ENCODE measurements at regions not wholly inside any gene's neighbourhood (a gene's known extent, or its start where the extent isn't known, plus 50 kb on each side); places are given as distances from the start of the nearest gene placed in this dataset.

GRCh38 chr4:149145803-149146202 lies 669.8 kb downstream of the IQCM start:
- no peaks in the 10 kb centered on the region for H3K4me1 ChIP-seq (ENCODE audit: low read depth)
- H3K36me3 ChIP-seq (ENCODE audit: low read depth) = no peaks in the 10 kb centered on the region
- intact Hi-C loops (cut with DNase I, micrococcal nuclease) = no loop called here
- H3K4me3 ChIP-seq = no peak overlapping the region
- TF ChIP-seq CTCF (IDR thresholded peaks at IDR 0.05) = no peak
- DNase-seq (no peak), ATAC-seq (no peak)
- H3K9me3 ChIP-seq = no peaks in the 10 kb centered on the region

DNA sequence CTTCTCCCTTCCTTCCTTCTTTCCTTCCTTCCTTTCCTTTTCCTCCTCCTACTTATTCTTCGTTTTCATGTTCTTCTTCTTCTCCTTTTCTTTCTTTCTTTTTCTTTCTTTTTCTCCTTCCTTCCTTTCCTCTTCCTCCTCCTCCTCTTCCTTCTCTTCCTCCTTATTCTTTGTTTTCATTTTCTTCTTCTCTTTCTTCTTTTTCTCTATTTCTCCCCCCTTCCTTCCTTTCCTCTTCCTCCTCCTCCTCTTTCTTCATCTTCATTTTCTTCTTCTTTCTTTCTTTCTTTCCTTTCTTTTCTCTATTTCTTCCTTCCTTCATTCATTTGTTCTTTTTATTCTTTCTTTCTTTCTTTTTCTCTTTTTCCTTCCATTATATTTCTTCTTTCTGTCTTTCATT lies 671.6 kb downstream of the IQCM start:
- no peak for DNase-seq
- intact Hi-C loops (cut with DNase I, micrococcal nuclease) = no loop called here
- no peaks in the 10 kb centered on the region for H3K36me3 ChIP-seq (ENCODE audit: low read depth)
- no peak for TF ChIP-seq CTCF (IDR thresholded peaks at IDR 0.05)
- no peaks in the 10 kb centered on the region for H3K9me3 ChIP-seq
- H3K4me1 ChIP-seq (ENCODE audit: low read depth) = no peaks in the 10 kb centered on the region
- ATAC-seq = no peak
- no peak overlapping the region for H3K4me3 ChIP-seq

- Histone ChIP-seq H3K36me3 (ENCODE audit: low read depth) (no peaks in the 10 kb centered on the region), H3K4me3 (no peak overlapping the region), H3K4me1 (ENCODE audit: low read depth) (no peaks in the 10 kb centered on the region), H3K9me3 (no peaks in the 10 kb centered on the region)
- intact Hi-C loops (cut with DNase I, micrococcal nuclease) = no loop called here
- DNase-seq (no peak), ATAC-seq (no peak)
- TF ChIP-seq CTCF (IDR thresholded peaks at IDR 0.05) = no peak
Observed at GRCh38 chr4:149141391-149141790, 674.3 kb downstream of the IQCM start.

DNA sequence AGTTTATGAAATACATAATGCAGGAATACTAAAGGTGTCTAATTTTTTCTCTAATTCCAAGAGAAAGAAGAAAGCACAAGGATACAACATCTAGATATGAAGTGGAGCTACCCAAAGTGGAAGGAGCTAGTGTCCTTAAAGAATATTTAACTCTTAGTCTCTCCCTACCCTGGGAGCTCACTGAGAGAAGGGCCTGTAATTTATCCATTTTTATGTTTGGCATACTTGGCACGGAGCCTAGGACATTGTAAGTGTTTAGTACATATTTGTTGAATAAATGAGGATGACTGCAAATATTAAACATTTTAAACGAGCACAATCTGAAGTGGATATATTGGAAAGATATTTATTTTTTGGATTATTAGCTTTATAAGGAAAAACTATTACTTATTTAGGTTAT lies 674.8 kb downstream of the IQCM start:
- no peaks in the 10 kb centered on the region for H3K9me3 ChIP-seq
- ATAC-seq (no peak), DNase-seq (peak in 1 of 3 donors; percentile 6)
- H3K4me1 ChIP-seq (ENCODE audit: low read depth) = no peaks in the 10 kb centered on the region
- H3K36me3 ChIP-seq (ENCODE audit: low read depth) = no peaks in the 10 kb centered on the region
- no peak overlapping the region for H3K4me3 ChIP-seq
- no peak for TF ChIP-seq CTCF (IDR thresholded peaks at IDR 0.05)
- intact Hi-C loops (cut with DNase I, micrococcal nuclease) = no loop called here

DNA sequence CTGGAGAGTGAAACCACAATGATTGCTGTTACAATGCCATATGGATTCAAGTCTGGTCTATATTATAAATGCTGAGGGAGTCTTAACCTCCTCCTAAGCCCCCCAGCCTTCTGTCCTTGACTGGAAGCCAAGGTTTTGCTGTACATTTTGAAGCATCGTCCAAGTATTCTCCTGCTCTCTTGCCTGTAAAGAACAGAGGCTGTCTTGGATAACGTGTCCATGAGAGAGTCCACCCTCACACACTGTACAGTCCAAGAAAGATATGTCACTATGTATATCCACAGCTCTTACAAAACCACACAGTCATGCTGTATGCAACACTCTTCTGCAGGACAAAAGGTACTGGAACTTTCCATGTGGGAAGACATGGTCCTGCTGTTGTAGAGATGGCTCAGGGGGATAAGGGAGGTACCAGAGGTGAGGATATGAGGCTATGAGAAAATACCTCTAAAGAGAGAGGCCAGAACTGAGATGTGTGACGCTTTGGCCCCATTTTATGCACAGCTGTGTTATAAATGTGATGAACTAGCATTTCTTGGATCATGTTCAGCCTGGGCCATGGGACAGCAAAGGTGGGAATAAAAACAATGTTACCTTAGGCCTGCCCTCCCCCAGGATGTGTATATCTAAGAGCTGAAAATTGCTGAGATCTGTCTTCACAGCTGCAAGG lies 678.6 kb downstream of the IQCM start:
- H3K4me3 ChIP-seq = no peak overlapping the region
- H3K9me3 ChIP-seq = no peaks in the 10 kb centered on the region
- H3K36me3 ChIP-seq (ENCODE audit: low read depth) = no peaks in the 10 kb centered on the region
- DNase-seq (no peak), ATAC-seq (no peak)
- no peak for TF ChIP-seq CTCF (IDR thresholded peaks at IDR 0.05)
- intact Hi-C loops (cut with DNase I, micrococcal nuclease) = no loop called here
- no peaks in the 10 kb centered on the region for H3K4me1 ChIP-seq (ENCODE audit: low read depth)

DNA sequence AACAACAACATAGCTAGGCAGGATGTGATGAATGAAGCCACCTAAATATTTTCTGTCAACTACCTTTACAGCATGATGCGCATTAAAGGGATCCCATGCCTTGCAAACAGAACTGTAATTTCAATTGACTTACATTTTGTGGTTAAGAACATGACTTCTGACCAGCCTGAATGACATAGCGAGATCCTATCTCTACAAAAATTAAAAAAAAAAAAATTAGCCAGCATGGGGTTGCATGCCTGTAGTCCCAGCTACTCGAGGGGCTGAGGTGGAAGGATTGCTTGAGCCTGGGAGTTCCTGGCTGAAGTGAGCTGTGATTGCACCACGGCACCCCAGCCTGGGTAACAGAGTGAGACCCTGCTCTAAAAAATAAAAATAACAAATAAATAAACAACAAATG lies 680.6 kb downstream of the IQCM start:
- H3K9me3 ChIP-seq = no peaks in the 10 kb centered on the region
- H3K4me1 ChIP-seq (ENCODE audit: low read depth) = no peaks in the 10 kb centered on the region
- no peak for TF ChIP-seq CTCF (IDR thresholded peaks at IDR 0.05)
- H3K36me3 ChIP-seq (ENCODE audit: low read depth) = no peaks in the 10 kb centered on the region
- DNase-seq (no peak), ATAC-seq (no peak)
- intact Hi-C loops (cut with DNase I, micrococcal nuclease) = no loop called here
- no peak overlapping the region for H3K4me3 ChIP-seq

Measured in mucosa of descending colon (tissue), 3 donors.